Suprapubic skin (tissue), 4 donors: ENCODE measurements at regions not wholly inside any gene's neighbourhood (a gene's known extent, or its start where the extent isn't known, plus 50 kb on each side); places are given as distances from the start of the nearest gene placed in this dataset.
"Not testable (repeated sequence)": the region's sequence is repeated elsewhere in the genome, so short reads cannot be mapped to it uniquely, and the experiment has no call there.

Source experiments
- DNase-seq, 2 donors: peaks; one replicate each; pipeline ENCODE4 v3.0.0-alpha.2; 2019; ENCODE audit warnings: low spot score in 2 of 2
- H3K27ac ChIP-seq: fragments of 200-600 bp; sonication (generic); one replicate; pipeline ENCODE4 v1.5.1; 2019
- H3K27me3 ChIP-seq: fragments of 200-600 bp; sonication (generic); one replicate; pipeline ENCODE4 v1.5.1; 2019
- H3K36me3 ChIP-seq: fragments of 200-600 bp; sonication (generic); one replicate; pipeline ENCODE4 v1.5.1; 2019
- H3K4me1 ChIP-seq: fragments of 200-600 bp; sonication (generic); one replicate; pipeline ENCODE4 v1.5.1; 2019
- H3K4me3 ChIP-seq: fragments of 200-600 bp; sonication (generic); one replicate; pipeline ENCODE4 v1.5.1; 2019; ENCODE audit warnings: mild to moderate bottlenecking
- H3K9me3 ChIP-seq: fragments of 200-600 bp; sonication (generic); one replicate; pipeline ENCODE4 v1.5.1; 2019
- EP300 ChIP-seq: sonication (generic); formaldehyde crosslinking; IDR thresholded peaks from one replicate; pipeline ENCODE4 v1.6.1; 2017; ENCODE audit warnings: antibody characterized with exemption
- POLR2A ChIP-seq, 2 donors: fragments of 450-650 bp; IDR thresholded peaks; one replicate each; pipeline ENCODE4 v1.6.1; 2017; ENCODE audit warnings: antibody characterized with exemption in 2 of 2, mild to moderate bottlenecking in 2 of 2, moderate library complexity in 2 of 2
- POLR2AphosphoS5 ChIP-seq, 3 donors: sonication (generic); formaldehyde crosslinking; IDR thresholded peaks; one replicate each; pipeline ENCODE4 v1.6.1; 2017; ENCODE audit warnings: antibody characterized with exemption in 3 of 3
- WGBS: methylation state at CpG from one replicate; pipeline ENCODE4 v1.1.5; 2018; 5-methylcytosine and 5-hydroxymethylcytosine counted together
- TF ChIP-seq, protein P1 (sequence below), 2 donors: fragments of 200-600 bp in 1 of 2; fragments of 450-650 bp in 1 of 2; sonication (generic) in 1 of 2; IDR thresholded peaks; one replicate each; pipeline ENCODE4 v1.5.1; 2016 to 2019; ENCODE audit warnings: antibody characterized with exemption in 2 of 2, mild to moderate bottlenecking in 1 of 2, moderate library complexity in 1 of 2

DNA sequence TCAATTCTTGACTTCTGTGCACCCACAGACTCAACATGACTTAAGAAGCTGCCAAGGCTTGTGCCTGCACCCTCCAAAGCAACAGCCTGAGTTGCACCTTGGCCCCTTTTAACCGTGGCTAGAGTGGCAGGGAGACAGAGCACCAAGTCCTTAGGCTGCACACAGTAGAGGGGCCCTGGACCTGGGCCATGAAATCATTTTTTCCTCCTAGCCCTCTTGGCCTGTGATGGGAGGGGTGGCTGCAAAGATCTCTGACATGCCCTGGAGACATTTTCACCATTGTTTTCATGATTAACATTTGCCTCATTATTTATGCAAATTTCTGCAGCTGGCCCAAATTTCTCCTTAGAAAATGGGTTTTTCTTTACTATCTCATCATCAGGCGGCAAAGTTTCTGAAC lies 836.8 kb downstream of the ZPLD1 start:
- Histone ChIP-seq H3K9me3 (peaks cover 6% of the 10 kb centered on the region), H3K4me1 (no peaks in the 10 kb centered on the region), H3K36me3 (no peaks in the 10 kb centered on the region), H3K27ac (no peak overlapping the region), H3K4me3 (no peak overlapping the region), H3K27me3 (no peaks in the 10 kb centered on the region)
- DNase-seq, result no peak
- WGBS, result 83% methylated on average over 2 of the region's 2 CpGs
- TF ChIP-seq, protein P1, sequence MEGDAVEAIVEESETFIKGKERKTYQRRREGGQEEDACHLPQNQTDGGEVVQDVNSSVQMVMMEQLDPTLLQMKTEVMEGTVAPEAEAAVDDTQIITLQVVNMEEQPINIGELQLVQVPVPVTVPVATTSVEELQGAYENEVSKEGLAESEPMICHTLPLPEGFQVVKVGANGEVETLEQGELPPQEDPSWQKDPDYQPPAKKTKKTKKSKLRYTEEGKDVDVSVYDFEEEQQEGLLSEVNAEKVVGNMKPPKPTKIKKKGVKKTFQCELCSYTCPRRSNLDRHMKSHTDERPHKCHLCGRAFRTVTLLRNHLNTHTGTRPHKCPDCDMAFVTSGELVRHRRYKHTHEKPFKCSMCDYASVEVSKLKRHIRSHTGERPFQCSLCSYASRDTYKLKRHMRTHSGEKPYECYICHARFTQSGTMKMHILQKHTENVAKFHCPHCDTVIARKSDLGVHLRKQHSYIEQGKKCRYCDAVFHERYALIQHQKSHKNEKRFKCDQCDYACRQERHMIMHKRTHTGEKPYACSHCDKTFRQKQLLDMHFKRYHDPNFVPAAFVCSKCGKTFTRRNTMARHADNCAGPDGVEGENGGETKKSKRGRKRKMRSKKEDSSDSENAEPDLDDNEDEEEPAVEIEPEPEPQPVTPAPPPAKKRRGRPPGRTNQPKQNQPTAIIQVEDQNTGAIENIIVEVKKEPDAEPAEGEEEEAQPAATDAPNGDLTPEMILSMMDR (IDR thresholded peaks at IDR 0.05), result no peak
- TF ChIP-seq POLR2AphosphoS5 (IDR thresholded peaks at IDR 0.05) (no peak), EP300 (no peak), POLR2A (IDR thresholded peaks at IDR 0.05) (no peak)

DNA sequence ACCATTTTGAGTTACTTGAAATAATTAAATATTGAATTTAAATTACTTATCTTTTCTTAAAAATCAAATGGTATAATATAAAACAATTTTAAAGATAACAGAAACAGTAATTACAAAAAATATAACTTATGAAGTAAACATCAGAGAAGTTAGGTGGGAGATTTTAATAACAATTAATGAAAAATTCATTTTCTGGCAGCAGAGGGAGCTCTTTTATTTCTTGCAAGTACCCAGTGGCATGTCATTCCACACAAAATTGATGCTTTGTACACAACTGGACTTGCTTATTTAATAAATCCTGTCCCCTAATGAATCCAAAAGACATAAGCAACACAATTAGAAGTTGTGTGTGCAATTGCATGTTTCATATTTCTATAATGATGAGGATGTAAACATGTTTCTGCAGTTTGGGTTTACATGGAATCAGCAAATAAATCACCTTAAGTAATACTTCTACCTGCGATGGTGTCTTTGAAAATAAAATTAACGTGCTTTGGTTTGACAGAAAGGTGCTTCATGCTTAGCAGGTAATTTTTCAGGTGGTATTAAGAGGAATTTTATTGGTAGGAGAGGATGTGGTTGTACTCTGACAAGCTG lies 861.3 kb downstream of the ZPLD1 start:
- DNase-seq, result no peak
- no peaks in the 10 kb centered on the region for H3K36me3 ChIP-seq
- no peak overlapping the region for H3K4me3 ChIP-seq
- no peaks in the 10 kb centered on the region for H3K9me3 ChIP-seq
- no peak overlapping the region for H3K27ac ChIP-seq
- TF ChIP-seq EP300 (no peak), POLR2A (IDR thresholded peaks at IDR 0.05) (no peak), POLR2AphosphoS5 (IDR thresholded peaks at IDR 0.05) (no peak)
- TF ChIP-seq, protein P1 (IDR thresholded peaks at IDR 0.05), result no peak
- WGBS, result 58% methylated on average over 2 of the region's 2 CpGs
- H3K4me1 ChIP-seq, result no peaks in the 10 kb centered on the region
- no peaks in the 10 kb centered on the region for H3K27me3 ChIP-seq

DNA sequence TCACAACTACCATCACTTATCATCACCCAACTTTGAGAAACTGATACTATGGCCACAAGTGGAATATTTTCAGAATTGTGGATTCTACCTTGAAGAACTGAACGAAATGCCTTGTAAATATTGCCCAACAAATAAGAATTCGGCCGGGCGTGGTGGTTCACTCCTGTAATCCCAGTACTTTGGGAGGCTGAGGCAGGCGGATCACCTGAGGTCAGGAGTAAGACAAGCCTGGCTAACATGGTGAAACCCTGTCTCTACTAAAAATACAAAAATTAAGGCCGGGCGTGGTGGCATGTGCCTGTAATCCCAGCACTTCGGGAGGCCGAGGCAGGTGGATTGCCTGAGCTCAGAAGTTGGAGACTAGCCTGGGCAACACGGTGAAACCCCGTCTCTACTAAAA lies 862.7 kb downstream of the ZPLD1 start:
- not testable (repeated sequence) for H3K27ac ChIP-seq, H3K9me3 ChIP-seq, H3K4me1 ChIP-seq, DNase-seq, H3K36me3 ChIP-seq, H3K4me3 ChIP-seq, H3K27me3 ChIP-seq
- 93% methylated on average over 11 of the region's 11 CpGs for WGBS

DNA sequence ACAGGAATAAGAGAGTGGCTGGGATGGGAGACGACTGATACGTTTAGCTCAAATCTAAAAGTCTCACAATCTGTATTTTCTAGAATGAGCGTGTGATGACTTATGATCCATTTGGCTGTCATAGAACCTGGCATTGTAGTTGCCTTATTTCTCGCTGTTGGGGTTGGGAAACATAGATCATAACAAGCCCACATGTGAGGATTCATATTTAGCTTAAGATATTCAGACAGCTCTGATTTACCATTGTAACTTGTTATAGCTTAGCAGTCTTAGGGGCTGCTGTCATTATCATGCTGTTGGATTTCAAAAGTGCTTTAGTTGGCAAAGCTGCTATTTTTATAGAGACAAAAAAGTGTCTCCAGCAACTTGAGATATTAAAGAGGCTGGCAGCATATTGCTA lies 871.3 kb downstream of the ZPLD1 start:
- TF ChIP-seq, protein P1 (IDR thresholded peaks at IDR 0.05), result no peak
- TF ChIP-seq POLR2AphosphoS5 (IDR thresholded peaks at IDR 0.05) (no peak), POLR2A (IDR thresholded peaks at IDR 0.05) (no peak), EP300 (no peak)
- H3K36me3 ChIP-seq, result no peaks in the 10 kb centered on the region
- H3K4me3 ChIP-seq, result no peak overlapping the region
- no peak for DNase-seq
- H3K27me3 ChIP-seq, result no peaks in the 10 kb centered on the region
- 61% methylated on average over 4 of the region's 4 CpGs for whole genome bisulfite sequencing
- H3K4me1 ChIP-seq, result no peaks in the 10 kb centered on the region
- H3K27ac ChIP-seq, result no peak overlapping the region
- no peaks in the 10 kb centered on the region for H3K9me3 ChIP-seq

DNA sequence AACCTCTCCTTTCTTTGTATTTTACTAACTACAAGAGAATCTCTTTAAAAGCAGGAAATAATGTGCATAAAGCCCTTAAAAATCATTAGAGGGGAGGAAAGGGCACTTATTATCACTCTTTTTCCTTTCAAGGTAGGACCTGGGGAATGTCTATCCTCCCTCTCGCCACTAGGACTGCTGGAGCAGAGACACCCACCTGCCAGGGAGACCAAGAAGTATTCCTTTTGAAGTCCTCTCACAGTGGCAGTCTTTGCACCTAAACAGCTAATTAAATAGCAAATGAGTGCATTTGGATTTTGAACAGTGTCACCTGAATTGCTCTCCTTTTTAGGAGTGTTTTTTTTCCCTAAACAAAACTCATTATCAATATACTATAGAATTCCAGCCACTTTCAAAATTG lies 874.1 kb downstream of the ZPLD1 start:
- Histone ChIP-seq H3K4me3 (no peak overlapping the region), H3K27me3 (no peaks in the 10 kb centered on the region), H3K36me3 (no peaks in the 10 kb centered on the region), H3K4me1 (no peaks in the 10 kb centered on the region), H3K9me3 (no peaks in the 10 kb centered on the region), H3K27ac (no peak overlapping the region)
- WGBS, result 72% methylated on average over 1 of the region's 1 CpG
- TF ChIP-seq, protein P1 (IDR thresholded peaks at IDR 0.05), result no peak
- TF ChIP-seq EP300, result no peak
- no peak for TF ChIP-seq POLR2A (IDR thresholded peaks at IDR 0.05)
- no peak for TF ChIP-seq POLR2AphosphoS5 (IDR thresholded peaks at IDR 0.05)
- DNase-seq, result no peak

DNA sequence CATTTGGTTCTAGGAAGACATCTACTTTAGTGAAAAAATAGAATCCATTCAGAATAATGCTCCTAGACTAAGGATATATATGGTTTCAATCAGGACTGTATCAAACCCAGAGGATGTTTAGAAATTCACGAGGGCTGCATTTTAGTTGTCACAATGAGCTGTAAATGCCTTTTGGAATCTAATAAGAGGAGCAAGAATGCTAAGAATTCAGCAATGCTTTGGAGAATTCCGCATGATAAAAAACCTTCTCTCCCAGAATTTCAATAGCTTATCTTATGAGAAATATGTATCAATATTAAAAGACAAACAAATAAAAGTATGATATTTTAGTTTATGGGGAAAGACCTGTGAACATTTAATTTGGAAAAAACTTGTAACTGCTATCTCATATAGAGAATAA lies 885.1 kb downstream of the ZPLD1 start:
- Histone ChIP-seq H3K27me3 (no peaks in the 10 kb centered on the region), H3K4me1 (no peaks in the 10 kb centered on the region), H3K36me3 (no peaks in the 10 kb centered on the region), H3K4me3 (no peak overlapping the region), H3K27ac (no peak overlapping the region), H3K9me3 (no peaks in the 10 kb centered on the region)
- 47% methylated on average over 2 of the region's 2 CpGs for WGBS
- TF ChIP-seq, protein P1 (IDR thresholded peaks at IDR 0.05), result no peak
- no peak for TF ChIP-seq EP300
- no peak for TF ChIP-seq POLR2A (IDR thresholded peaks at IDR 0.05)
- no peak for TF ChIP-seq POLR2AphosphoS5 (IDR thresholded peaks at IDR 0.05)
- DNase-seq, result no peak
